Hypothalamus (tissue), 51 donors: ENCODE measurements at regions not wholly inside any gene's neighbourhood (a gene's known extent, or its start where the extent isn't known, plus 50 kb on each side); places are given as distances from the start of the nearest gene placed in this dataset.

Experiments
- DNase-seq, 51 donors: peaks; one replicate each; lab custom pipeline; 2025; lab: John Stamatoyannopoulos, UW

DNA sequence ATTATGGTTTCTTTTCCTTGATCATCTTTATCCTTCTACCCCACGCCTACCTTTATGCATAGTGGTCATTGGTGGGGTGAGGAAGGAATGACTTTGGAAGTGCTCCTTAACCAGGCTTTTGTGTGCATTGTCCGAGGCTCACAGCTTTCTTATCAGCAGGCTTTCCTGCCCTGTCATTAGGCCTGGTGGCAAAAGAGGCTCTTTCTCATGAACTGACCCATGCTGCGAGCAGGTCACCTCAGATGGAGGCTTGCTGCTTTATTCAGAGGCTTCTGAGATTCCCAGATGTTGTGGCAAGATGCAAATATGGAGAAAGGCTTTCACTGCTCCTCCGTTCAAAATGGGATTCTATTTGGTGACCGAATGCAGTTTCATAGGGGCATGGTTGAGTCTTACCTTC lies 57.4 kb upstream of the DMRTA1 start:
- no peak for DNase-seq

DNA sequence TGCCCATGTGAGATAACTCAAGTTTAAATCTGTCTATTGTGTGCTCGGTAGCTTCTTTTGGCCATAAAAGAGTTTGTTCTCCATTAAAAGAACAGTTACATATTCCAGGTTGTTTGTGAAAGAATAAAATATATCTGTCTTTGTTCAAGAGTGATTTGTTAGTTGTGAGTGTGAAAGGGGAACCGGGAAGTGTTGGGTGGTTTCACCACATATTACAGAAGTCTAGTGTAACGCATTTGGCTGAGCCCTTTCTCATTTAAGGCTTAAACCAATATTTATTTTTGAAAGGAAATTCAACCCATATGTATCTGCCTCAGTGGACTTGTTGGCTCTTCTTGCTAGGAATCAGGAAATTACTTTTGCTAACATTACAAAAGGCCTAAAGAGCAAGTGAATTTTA lies 54.1 kb upstream of the DMRTA1 start:
- DNase-seq: no peak

DNA sequence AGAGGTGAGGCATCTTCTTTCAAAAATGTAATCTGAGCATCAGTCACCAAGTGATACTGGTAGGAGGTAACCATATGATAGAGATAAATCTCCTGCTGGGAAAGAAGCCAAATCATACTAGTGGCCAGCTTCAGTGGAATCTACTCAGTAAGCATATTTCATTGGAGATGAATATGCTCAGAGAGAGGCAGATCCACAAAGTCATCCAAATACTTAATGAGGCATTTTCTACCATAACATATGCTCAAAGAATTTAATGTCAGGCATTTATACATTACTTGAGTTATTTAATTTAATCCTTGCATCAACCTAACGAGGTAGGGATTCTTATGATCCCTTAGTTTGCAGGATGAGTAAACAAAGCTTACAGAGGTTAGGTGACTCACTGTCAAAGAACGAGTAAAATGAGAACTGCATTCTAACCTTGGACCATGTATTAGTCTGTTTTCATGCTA lies 50.9 kb upstream of the DMRTA1 start:
- no peak for DNase-seq
